ENCODE measurements at regions not wholly inside any gene's neighbourhood (a gene's known extent, or its start where the extent isn't known, plus 50 kb on each side); places are given as distances from the start of the nearest gene placed in this dataset.

GRCh38 chr14:53525608-53526007, 372.5 kb upstream of the DDHD1 start:
- TF ChIP-seq EZH2 (IDR thresholded peaks at IDR 0.05; ENCODE audit: low read length): no peak
- no peak for TF ChIP-seq CTCF (optimal IDR thresholded peaks at IDR 0.05 in 1 of 3, IDR thresholded peaks at IDR 0.05 in 1 of 3, conservative IDR thresholded peaks at IDR 0.05 in 1 of 3; ENCODE audit: extremely low read depth in 1 of 3, insufficient read depth in 2 of 3, low read length in 3 of 3)

Data from keratinocyte (primary cell).